Smooth muscle cell (in vitro differentiated cells): ENCODE measurements at regions not wholly inside any gene's neighbourhood (a gene's known extent, or its start where the extent isn't known, plus 50 kb on each side); places are given as distances from the start of the nearest gene placed in this dataset.

Experiments
- DNase-seq: peaks from one replicate; lab custom pipeline; 2025; ENCODE audit not compliant: unreplicated experiment; lab: John Stamatoyannopoulos, UW
- H2AFZ ChIP-seq: fragments of 200-600 bp; sonication (generic); 2 replicates; pipeline ENCODE4 v1.6.0; 2016; ENCODE audit warnings: antibody characterized with exemption, low read depth, mild to moderate bottlenecking
- H3F3A ChIP-seq: fragments of 200-600 bp; sonication (generic); 2 replicates; pipeline ENCODE4 v1.6.0; 2017; ENCODE audit warnings: antibody characterized with exemption, low read depth
- H3K27ac ChIP-seq: fragments of 200-600 bp; sonication (generic); 2 replicates; pipeline ENCODE4 v1.5.1; 2016; ENCODE audit warnings: low read depth, mild to moderate bottlenecking
- H3K27me3 ChIP-seq: fragments of 200-600 bp; sonication (generic); 2 replicates; pipeline ENCODE4 v1.6.1; 2016; ENCODE audit warnings: low read depth, mild to moderate bottlenecking
- H3K36me3 ChIP-seq: fragments of 200-600 bp; sonication (generic); 2 replicates; pipeline ENCODE4 v1.5.1; 2016; ENCODE audit warnings: low read depth
- H3K4me1 ChIP-seq: fragments of 200-600 bp; sonication (generic); 2 replicates; pipeline ENCODE4 v1.5.1; 2016; ENCODE audit warnings: low read depth
- H3K4me2 ChIP-seq: fragments of 200-600 bp; sonication (generic); 2 replicates; pipeline ENCODE4 v1.6.0; 2016; ENCODE audit warnings: mild to moderate bottlenecking
- H3K4me3 ChIP-seq: fragments of 200-600 bp; sonication (generic); 2 replicates; pipeline ENCODE4 v1.5.1; 2016; ENCODE audit warnings: mild to moderate bottlenecking
- H3K79me2 ChIP-seq: fragments of 200-600 bp; sonication (generic); 2 replicates; pipeline ENCODE4 v1.6.0; 2016; ENCODE audit warnings: low read depth, mild to moderate bottlenecking
- H3K9ac ChIP-seq: fragments of 200-600 bp; sonication (generic); 2 replicates; pipeline ENCODE4 v1.6.0; 2016; ENCODE audit warnings: low read depth
- H3K9me3 ChIP-seq: fragments of 200-600 bp; sonication (generic); replicated peaks from 2 replicates; pipeline ENCODE4 v1.5.1; 2016; ENCODE audit warnings: low read depth
- H4K20me1 ChIP-seq: fragments of 200-600 bp; sonication (generic); 2 replicates; pipeline ENCODE4 v1.6.0; 2016; ENCODE audit warnings: low read depth
- WGBS: methylation state at CpG from one replicate; pipeline ENCODE4 v1.1.7; 2016; ENCODE audit warnings: low lambda C conversion rate; 5-methylcytosine and 5-hydroxymethylcytosine counted together
- TF ChIP-seq, protein P1 (sequence below): fragments of 200-600 bp; sonication (generic); IDR thresholded peaks from 2 replicates; pipeline ENCODE4 v1.5.1; 2017; ENCODE audit warnings: borderline replicate concordance, mild to moderate bottlenecking, antibody characterized with exemption; ENCODE audit not compliant: insufficient read depth, poor library complexity, severe bottlenecking

GRCh38 chr16:6642271-6642670, 690.4 kb upstream of the RBFOX1 start:
- H2AFZ ChIP-seq = no peak overlapping the region
- H3K36me3 ChIP-seq = no peaks in the 10 kb centered on the region
- no peak overlapping the region for H3K4me3 ChIP-seq
- no peaks in the 10 kb centered on the region for H3F3A ChIP-seq
- H3K9ac ChIP-seq = no peak overlapping the region
- H3K79me2 ChIP-seq = no peaks in the 10 kb centered on the region
- no peaks in the 10 kb centered on the region for H4K20me1 ChIP-seq
- H3K9me3 ChIP-seq = no peaks in the 10 kb centered on the region
- H3K4me2 ChIP-seq = no peak overlapping the region
- DNase-seq = no peak
- TF ChIP-seq, protein P1, sequence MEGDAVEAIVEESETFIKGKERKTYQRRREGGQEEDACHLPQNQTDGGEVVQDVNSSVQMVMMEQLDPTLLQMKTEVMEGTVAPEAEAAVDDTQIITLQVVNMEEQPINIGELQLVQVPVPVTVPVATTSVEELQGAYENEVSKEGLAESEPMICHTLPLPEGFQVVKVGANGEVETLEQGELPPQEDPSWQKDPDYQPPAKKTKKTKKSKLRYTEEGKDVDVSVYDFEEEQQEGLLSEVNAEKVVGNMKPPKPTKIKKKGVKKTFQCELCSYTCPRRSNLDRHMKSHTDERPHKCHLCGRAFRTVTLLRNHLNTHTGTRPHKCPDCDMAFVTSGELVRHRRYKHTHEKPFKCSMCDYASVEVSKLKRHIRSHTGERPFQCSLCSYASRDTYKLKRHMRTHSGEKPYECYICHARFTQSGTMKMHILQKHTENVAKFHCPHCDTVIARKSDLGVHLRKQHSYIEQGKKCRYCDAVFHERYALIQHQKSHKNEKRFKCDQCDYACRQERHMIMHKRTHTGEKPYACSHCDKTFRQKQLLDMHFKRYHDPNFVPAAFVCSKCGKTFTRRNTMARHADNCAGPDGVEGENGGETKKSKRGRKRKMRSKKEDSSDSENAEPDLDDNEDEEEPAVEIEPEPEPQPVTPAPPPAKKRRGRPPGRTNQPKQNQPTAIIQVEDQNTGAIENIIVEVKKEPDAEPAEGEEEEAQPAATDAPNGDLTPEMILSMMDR = no peak
- peaks cover 33% of the 10 kb centered on the region for H3K27me3 ChIP-seq
- 15% methylated on average over 9 of the region's 9 CpGs for WGBS
- H3K27ac ChIP-seq = no peak overlapping the region
- H3K4me1 ChIP-seq = peaks cover 6% of the 10 kb centered on the region

DNA sequence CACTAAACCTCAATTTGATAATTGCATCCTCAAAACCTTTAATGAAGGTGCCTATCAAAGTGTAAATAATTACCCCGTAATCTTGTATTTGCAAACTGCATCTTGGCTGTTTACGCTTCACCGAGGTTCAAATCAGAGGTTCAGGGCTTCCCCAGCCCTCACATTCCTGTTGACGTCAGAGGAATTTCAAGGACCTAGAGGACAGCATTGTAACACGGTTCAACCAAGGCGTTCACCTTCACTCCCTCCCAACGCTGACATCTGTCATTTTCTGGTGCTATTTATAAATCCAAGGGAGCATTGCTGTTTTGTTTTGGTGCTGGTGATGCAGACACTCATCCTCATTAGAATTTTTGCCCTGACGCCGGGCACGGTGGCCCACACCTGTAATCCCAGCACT, 691.6 kb upstream of the RBFOX1 start:
- H3K79me2 ChIP-seq = no peaks in the 10 kb centered on the region
- TF ChIP-seq, protein P1 = no peak
- no peak overlapping the region for H3K4me3 ChIP-seq
- no peak overlapping the region for H2AFZ ChIP-seq
- no peak for DNase-seq
- H4K20me1 ChIP-seq = no peaks in the 10 kb centered on the region
- H3K4me2 ChIP-seq = no peak overlapping the region
- H3K36me3 ChIP-seq = no peaks in the 10 kb centered on the region
- H3K4me1 ChIP-seq = peaks cover 6% of the 10 kb centered on the region
- no peak overlapping the region for H3K9ac ChIP-seq
- WGBS = 84% methylated on average over 10 of the region's 10 CpGs
- peaks cover 33% of the 10 kb centered on the region for H3K27me3 ChIP-seq
- H3F3A ChIP-seq = no peaks in the 10 kb centered on the region
- H3K27ac ChIP-seq = no peak overlapping the region
- H3K9me3 ChIP-seq = no peaks in the 10 kb centered on the region

DNA sequence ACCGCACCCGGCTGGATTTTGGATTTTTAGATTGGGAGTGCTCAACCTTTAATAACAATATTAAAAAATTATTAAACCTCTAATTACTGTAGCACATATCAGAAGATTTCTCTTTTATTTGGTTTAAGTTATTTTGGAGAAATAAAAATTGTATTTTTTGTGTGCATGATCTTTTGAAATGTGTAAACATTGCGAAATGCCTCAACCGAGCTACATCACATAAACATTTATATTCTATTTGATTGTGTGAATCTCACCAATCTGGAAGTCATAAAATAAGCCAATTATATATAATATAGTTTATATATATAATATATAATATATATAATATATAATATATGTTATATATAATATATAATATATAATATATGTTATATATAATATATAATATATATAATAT, 696.2 kb upstream of the RBFOX1 start:
- DNase-seq = no peak
- Histone ChIP-seq H2AFZ (no peak overlapping the region), H3K27ac (no peak overlapping the region), H3K36me3 (no peaks in the 10 kb centered on the region), H3K79me2 (no peaks in the 10 kb centered on the region), H4K20me1 (no peaks in the 10 kb centered on the region), H3K4me1 (no peaks in the 10 kb centered on the region), H3F3A (no peaks in the 10 kb centered on the region), H3K4me3 (no peak overlapping the region), H3K27me3 (peaks cover 3% of the 10 kb centered on the region), H3K9ac (no peak overlapping the region), H3K4me2 (no peak overlapping the region), H3K9me3 (no peaks in the 10 kb centered on the region)
- 96% methylated on average over 4 of the region's 4 CpGs for WGBS
- TF ChIP-seq, protein P1 = no peak

- no peak overlapping the region for H3K9ac ChIP-seq
- no peaks in the 10 kb centered on the region for H3K4me1 ChIP-seq
- H3K4me2 ChIP-seq = no peak overlapping the region
- H3K36me3 ChIP-seq = no peaks in the 10 kb centered on the region
- no peaks in the 10 kb centered on the region for H3K9me3 ChIP-seq
- H4K20me1 ChIP-seq = no peaks in the 10 kb centered on the region
- no peak overlapping the region for H3K27ac ChIP-seq
- WGBS = 95% methylated on average over 3 of the region's 3 CpGs
- DNase-seq = no peak
- no peak overlapping the region for H2AFZ ChIP-seq
- no peak overlapping the region for H3K4me3 ChIP-seq
- TF ChIP-seq, protein P1 = no peak
- no peaks in the 10 kb centered on the region for H3K27me3 ChIP-seq
- no peaks in the 10 kb centered on the region for H3F3A ChIP-seq
- no peaks in the 10 kb centered on the region for H3K79me2 ChIP-seq
Observed at GRCh38 chr16:6634151-6634550, 698.5 kb upstream of the RBFOX1 start.
